Prostate gland (tissue), 1 donor: ENCODE measurements at regions not wholly inside any gene's neighbourhood (a gene's known extent, or its start where the extent isn't known, plus 50 kb on each side); places are given as distances from the start of the nearest gene placed in this dataset.

Experiments used
- POLR2A ChIP-seq: fragments of 450-650 bp; IDR thresholded peaks from one replicate; pipeline ENCODE4 v1.6.1; 2016; ENCODE audit warnings: antibody characterized with exemption, mild to moderate bottlenecking
- POLR2AphosphoS5 ChIP-seq: sonication (generic); formaldehyde crosslinking; IDR thresholded peaks from one replicate; pipeline ENCODE4 v1.6.1; 2017; ENCODE audit warnings: antibody characterized with exemption

GRCh38 chrX:39757971-39758370 lies 339.8 kb downstream of the BCOR start:
- TF ChIP-seq POLR2AphosphoS5 (no peak), POLR2A (no peak)
